ENCODE measurements at regions not wholly inside any gene's neighbourhood (a gene's known extent, or its start where the extent isn't known, plus 50 kb on each side); places are given as distances from the start of the nearest gene placed in this dataset.

DNA sequence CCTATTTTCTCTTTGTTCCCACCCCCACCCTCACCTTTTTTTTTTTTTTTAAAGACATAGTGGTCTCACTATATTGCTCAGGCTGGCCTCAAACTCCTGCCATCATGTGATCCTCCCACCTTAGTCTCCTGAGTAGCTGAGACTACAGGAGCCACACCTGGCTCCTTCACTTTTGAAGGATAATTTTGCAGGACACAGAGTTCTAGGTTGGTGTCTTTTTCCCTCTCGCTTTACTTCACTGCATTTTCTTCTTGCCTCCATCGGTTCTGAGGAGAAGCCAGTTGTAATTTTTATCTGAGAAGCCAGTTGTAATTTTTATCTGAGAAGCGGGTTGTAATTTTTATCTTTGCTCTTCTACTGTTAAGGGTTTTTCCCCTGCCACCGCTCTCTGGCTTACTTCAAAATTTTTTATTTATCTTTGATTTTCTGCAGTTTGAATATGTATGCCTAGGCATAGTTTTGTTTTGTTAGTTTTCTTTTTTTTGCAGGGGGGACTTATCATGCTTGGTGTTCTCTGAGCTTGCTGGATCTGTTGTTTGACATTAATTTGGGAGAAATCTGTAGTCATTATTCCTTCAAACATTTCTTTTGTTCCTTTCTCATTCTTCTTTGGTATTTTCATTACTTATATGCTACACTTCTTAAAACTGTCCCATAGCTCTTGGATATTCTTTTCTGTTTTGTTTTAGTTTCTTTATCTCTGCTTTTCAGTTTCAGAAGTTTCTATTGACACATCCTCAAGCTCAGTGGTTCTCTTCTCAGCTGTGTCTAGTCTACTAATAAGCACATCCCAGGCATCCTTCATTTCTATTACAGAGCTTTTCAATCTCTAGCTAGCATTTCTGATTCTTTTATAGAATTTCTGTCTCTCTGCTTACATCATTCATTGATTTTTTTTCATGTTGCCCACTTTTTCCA, 148.2 kb upstream of the CHD1 start:
- TF ChIP-seq, protein P1, sequence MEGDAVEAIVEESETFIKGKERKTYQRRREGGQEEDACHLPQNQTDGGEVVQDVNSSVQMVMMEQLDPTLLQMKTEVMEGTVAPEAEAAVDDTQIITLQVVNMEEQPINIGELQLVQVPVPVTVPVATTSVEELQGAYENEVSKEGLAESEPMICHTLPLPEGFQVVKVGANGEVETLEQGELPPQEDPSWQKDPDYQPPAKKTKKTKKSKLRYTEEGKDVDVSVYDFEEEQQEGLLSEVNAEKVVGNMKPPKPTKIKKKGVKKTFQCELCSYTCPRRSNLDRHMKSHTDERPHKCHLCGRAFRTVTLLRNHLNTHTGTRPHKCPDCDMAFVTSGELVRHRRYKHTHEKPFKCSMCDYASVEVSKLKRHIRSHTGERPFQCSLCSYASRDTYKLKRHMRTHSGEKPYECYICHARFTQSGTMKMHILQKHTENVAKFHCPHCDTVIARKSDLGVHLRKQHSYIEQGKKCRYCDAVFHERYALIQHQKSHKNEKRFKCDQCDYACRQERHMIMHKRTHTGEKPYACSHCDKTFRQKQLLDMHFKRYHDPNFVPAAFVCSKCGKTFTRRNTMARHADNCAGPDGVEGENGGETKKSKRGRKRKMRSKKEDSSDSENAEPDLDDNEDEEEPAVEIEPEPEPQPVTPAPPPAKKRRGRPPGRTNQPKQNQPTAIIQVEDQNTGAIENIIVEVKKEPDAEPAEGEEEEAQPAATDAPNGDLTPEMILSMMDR (conservative IDR thresholded peaks at IDR 0.05; ENCODE audit: low read depth, low read length): no peak
- no peak for DNase-seq (ENCODE audit: low read depth)
- H3K4me3 ChIP-seq (ENCODE audit: low read depth, low read length): no peak overlapping the region

DNA sequence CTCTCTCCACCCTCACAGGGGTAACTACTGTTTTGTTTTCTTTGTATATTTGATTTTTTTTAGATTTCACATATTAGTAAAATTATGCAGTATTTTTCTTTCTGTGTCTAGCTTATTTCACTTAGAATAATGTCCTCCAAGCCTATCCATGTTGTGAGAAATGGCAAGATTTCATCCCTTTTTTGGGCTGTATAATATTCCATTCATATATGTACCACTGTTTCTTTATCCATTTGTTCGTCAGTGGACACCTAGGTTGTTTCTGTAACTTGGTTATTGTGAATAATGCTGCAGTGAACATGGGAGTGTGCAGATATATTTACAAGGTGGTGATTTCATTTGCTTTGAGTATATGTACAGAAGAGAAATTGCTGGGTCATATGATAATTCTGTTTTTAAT, 144.0 kb upstream of the CHD1 start:
- TF ChIP-seq, protein P1 (conservative IDR thresholded peaks at IDR 0.05; ENCODE audit: low read depth, low read length): no peak
- DNase-seq (ENCODE audit: low read depth): no peak

GRCh38 chr5:99070822-99071221, 142.0 kb upstream of the CHD1 start:
- DNase-seq (ENCODE audit: low read depth): no peak
- no peak overlapping the region for H3K4me3 ChIP-seq (ENCODE audit: low read depth, low read length)

More for the DNA sequence above, 144.0 kb upstream of the CHD1 start:
- H3K4me3 ChIP-seq (ENCODE audit: low read depth, low read length): no peak overlapping the region

DNA sequence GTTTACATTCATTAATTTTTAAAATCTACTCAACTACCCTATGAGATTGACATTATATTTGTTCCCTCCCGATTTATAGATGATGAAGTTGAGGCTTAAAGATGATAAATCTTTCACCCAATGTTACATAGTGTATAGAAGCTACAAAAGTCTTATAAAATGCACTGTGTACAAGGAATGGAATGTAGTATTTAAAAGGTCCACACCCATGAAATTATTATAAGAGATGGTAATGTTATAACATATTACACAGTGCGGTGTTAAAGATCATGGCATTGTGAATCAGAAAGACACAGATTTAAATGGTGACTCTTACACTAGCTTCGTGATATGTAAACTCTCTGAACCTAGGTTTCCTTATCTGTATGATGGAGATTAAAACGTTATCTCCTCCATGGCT, 141.6 kb upstream of the CHD1 start:
- no peak for DNase-seq (ENCODE audit: low read depth)
- TF ChIP-seq, protein P1 (conservative IDR thresholded peaks at IDR 0.05; ENCODE audit: low read depth, low read length): no peak
- no peak overlapping the region for H3K4me3 ChIP-seq (ENCODE audit: low read depth, low read length)

More at GRCh38 chr5:99070822-99071221, 142.0 kb upstream of the CHD1 start:
- TF ChIP-seq, protein P1 (conservative IDR thresholded peaks at IDR 0.05; ENCODE audit: low read depth, low read length): no peak

GRCh38 chr5:99068944-99069650, 140.3 kb upstream of the CHD1 start:
- no peak overlapping the region for H3K4me3 ChIP-seq (ENCODE audit: low read depth, low read length)
- DNase-seq (ENCODE audit: low read depth): no peak
- TF ChIP-seq, protein P1 (conservative IDR thresholded peaks at IDR 0.05; ENCODE audit: low read depth, low read length): no peak

DNA sequence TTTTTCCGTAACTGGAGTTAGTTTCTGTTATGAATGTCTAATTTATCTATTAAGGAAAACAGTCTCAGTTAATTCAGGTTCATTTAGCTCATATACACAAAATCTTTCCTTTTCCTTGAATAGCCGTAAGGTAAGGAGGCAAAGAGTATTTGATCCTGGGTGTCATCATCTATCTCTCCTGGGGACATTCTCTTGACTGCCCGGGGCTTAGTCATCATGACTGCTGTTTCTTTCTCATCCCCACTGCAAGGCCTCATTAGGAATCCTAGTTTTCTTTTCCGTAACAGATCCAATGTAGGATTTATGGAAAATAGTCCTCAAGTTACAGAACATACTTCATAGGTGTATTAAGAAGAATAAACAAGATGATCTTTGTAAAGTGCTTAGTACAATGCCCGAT, 134.9 kb upstream of the CHD1 start:
- TF ChIP-seq, protein P1 (conservative IDR thresholded peaks at IDR 0.05; ENCODE audit: low read depth, low read length): no peak
- no peak for DNase-seq (ENCODE audit: low read depth)
- H3K4me3 ChIP-seq (ENCODE audit: low read depth, low read length): no peak overlapping the region
